Breast epithelium (tissue), 4 donors: ENCODE measurements at regions not wholly inside any gene's neighbourhood (a gene's known extent, or its start where the extent isn't known, plus 50 kb on each side); places are given as distances from the start of the nearest gene placed in this dataset.

Experiments used
- DNase-seq, 2 donors: peaks; one replicate each; pipeline ENCODE4 v3.0.0-alpha.2; 2019; ENCODE audit warnings: low spot score in 2 of 2
- H3K27ac ChIP-seq, 2 donors: fragments of 200-600 bp; sonication (generic) in 1 of 2; one replicate each; pipeline ENCODE4 v1.5.1; 2016 to 2019; ENCODE audit warnings: mild to moderate bottlenecking in 1 of 2
- H3K27me3 ChIP-seq, 2 donors: fragments of 200-600 bp; sonication (generic) in 1 of 2; one replicate each; pipeline versions ENCODE4 v1.5.1 to v1.6.0; 2017 to 2019; ENCODE audit warnings: control low read depth in 1 of 2, mild to moderate bottlenecking in 1 of 2
- H3K36me3 ChIP-seq: fragments of 200-600 bp; one replicate; pipeline ENCODE4 v1.5.1; 2019
- H3K4me1 ChIP-seq, 2 donors: fragments of 200-600 bp; sonication (generic); one replicate each; pipeline ENCODE4 v1.5.1; 2016 to 2019; ENCODE audit warnings: control low read depth in 1 of 2
- H3K4me3 ChIP-seq, 3 donors: fragments of 200-600 bp; sonication (generic); 1 replicate in 2 of 3; 2 replicates in 1 of 3; pipeline ENCODE4 v1.5.1; 2016 to 2019; ENCODE audit warnings: mild to moderate bottlenecking in 3 of 3, moderate library complexity in 2 of 3
- H3K9me3 ChIP-seq, 2 donors: fragments of 200-600 bp; sonication (generic) in 1 of 2; one replicate each; pipeline ENCODE4 v1.5.1; 2016 to 2019; ENCODE audit warnings: control low read depth in 1 of 2
- CTCF ChIP-seq, 3 donors: fragments of 450-650 bp; IDR thresholded peaks; one replicate each; pipeline ENCODE4 v1.5.1; 2016 to 2017; ENCODE audit warnings: antibody characterized with exemption in 3 of 3, mild to moderate bottlenecking in 3 of 3, moderate library complexity in 3 of 3
- POLR2A ChIP-seq: fragments of 450-650 bp; IDR thresholded peaks from one replicate; pipeline ENCODE4 v1.6.1; 2016; ENCODE audit warnings: antibody characterized with exemption, mild to moderate bottlenecking, moderate library complexity
- POLR2AphosphoS5 ChIP-seq, 3 donors: sonication (generic); formaldehyde crosslinking; IDR thresholded peaks; one replicate each; pipeline ENCODE4 v1.6.1; 2017; ENCODE audit warnings: antibody characterized with exemption in 3 of 3
- intact Hi-C: fragments of 100-400 bp; cut with DNase I; formaldehyde crosslinking; loops from one replicate; pipeline ENCODE4 v1.15.1; 2023; ENCODE audit warnings: low total_unique reads

DNA sequence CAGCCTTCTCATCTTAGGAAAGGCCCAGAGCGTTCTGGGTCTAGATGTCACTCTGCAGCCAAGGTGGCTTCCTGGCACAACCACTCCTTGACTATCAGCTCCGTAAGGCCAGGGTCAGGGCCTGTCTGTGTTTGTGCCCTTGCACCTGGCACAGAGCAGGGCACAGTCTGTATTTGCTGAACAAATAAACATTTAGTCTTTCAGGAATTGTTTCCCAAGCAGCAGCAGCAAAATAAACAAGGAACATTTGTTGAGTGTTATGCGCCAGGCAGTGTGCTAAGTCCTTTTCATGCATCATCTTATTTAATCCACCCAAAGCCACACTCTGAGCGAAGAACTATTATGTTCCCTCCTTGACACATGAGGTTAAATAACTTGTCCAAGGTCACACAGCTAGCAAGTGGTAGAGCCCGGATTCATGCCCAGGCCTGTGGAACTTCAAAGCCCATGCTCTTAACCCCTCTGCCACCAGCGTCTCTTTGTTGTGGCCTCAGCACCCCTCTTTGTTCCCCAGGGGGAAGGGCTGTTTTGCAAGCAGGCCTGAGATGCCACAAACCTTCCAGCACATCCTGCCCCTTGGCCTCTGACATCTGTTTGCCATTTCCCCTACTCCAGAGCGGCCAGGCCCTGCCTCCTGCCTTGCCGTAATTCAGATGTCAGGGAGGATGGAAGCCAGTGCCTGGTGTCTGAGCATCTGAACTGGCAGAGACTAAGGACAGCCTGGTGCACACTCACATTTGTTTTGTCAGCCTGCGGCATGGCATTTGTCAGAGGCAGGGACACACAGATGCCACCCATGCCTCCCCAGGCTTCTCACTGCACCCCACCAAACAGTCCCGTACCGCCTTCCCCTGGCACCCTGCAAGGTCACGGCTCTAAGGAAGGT, 325.8 kb upstream of the ZMIZ1 start:
- TF ChIP-seq POLR2A, result no peak
- peak in 2 of 3 donors; percentile 8 to 17 for TF ChIP-seq POLR2AphosphoS5 (IDR thresholded peaks at IDR 0.05)
- intact Hi-C loops, result no loop called here
- no peak for DNase-seq
- no peak overlapping the region for H3K4me3 ChIP-seq
- H3K27ac ChIP-seq, result no peak overlapping the region
- H3K27me3 ChIP-seq, result no peaks in the 10 kb centered on the region
- H3K4me1 ChIP-seq, result no peaks in the 10 kb centered on the region
- H3K36me3 ChIP-seq, result no peaks in the 10 kb centered on the region
- no peaks in the 10 kb centered on the region for H3K9me3 ChIP-seq

- no peak for DNase-seq
- H3K9me3 ChIP-seq, result no peaks in the 10 kb centered on the region
- H3K27me3 ChIP-seq, result no peaks in the 10 kb centered on the region
- intact Hi-C loops, result no loop called here
- H3K4me3 ChIP-seq, result no peak overlapping the region
- no peaks in the 10 kb centered on the region for H3K4me1 ChIP-seq
- no peak overlapping the region for H3K27ac ChIP-seq
- H3K36me3 ChIP-seq, result no peaks in the 10 kb centered on the region
- TF ChIP-seq POLR2AphosphoS5 (IDR thresholded peaks at IDR 0.05) (no peak), CTCF (IDR thresholded peaks at IDR 0.05) (no peak), POLR2A (no peak)
These were observed 324.7 kb upstream of the ZMIZ1 start for GRCh38 chr10:78744056-78744455.

- DNase-seq, result no peak
- no peaks in the 10 kb centered on the region for H3K27me3 ChIP-seq
- no peak overlapping the region for H3K4me3 ChIP-seq
- H3K9me3 ChIP-seq, result no peaks in the 10 kb centered on the region
- TF ChIP-seq POLR2AphosphoS5 (IDR thresholded peaks at IDR 0.05) (no peak), POLR2A (no peak), CTCF (IDR thresholded peaks at IDR 0.05) (no peak)
- intact Hi-C loops, result no loop called here
- no peak overlapping the region for H3K27ac ChIP-seq
- H3K36me3 ChIP-seq, result no peaks in the 10 kb centered on the region
- H3K4me1 ChIP-seq, result no peaks in the 10 kb centered on the region
These were observed 324.2 kb upstream of the ZMIZ1 start for GRCh38 chr10:78744491-78745090.

DNA sequence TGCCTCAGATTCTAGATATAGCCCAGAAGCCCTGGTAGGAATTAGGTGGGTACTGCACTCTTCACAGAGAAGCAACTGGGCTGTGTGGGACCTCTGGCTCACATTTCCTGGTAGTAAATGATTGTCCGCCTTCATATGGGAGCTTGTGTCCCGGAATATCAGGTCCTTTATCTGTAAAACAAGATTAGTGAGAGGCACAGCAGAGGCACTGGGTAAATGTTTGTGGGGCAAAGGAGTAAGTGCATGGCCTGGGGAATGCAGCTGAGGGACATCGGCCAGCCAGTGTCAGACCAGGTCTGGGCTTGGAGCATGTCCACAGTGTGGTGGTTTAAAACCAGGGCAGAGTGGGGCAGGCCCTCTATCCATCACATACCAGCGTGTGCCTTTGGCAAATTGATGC, 323.3 kb upstream of the ZMIZ1 start:
- TF ChIP-seq POLR2A (no peak), CTCF (IDR thresholded peaks at IDR 0.05) (no peak), POLR2AphosphoS5 (IDR thresholded peaks at IDR 0.05) (no peak)
- Histone ChIP-seq H3K4me1 (no peaks in the 10 kb centered on the region), H3K27ac (no peak overlapping the region), H3K27me3 (no peaks in the 10 kb centered on the region), H3K4me3 (no peak overlapping the region), H3K36me3 (no peaks in the 10 kb centered on the region), H3K9me3 (no peaks in the 10 kb centered on the region)
- DNase-seq, result no peak
- intact Hi-C loops, result no loop called here

GRCh38 chr10:78746155-78746763, 322.5 kb upstream of the ZMIZ1 start:
- intact Hi-C loops, result no loop called here
- TF ChIP-seq POLR2AphosphoS5 (IDR thresholded peaks at IDR 0.05), result no peak
- no peak for TF ChIP-seq CTCF (IDR thresholded peaks at IDR 0.05)
- TF ChIP-seq POLR2A, result no peak
- Histone ChIP-seq H3K27me3 (no peaks in the 10 kb centered on the region), H3K9me3 (no peaks in the 10 kb centered on the region), H3K36me3 (no peaks in the 10 kb centered on the region), H3K27ac (no peak overlapping the region), H3K4me3 (no peak overlapping the region), H3K4me1 (no peaks in the 10 kb centered on the region)
- DNase-seq, result no peak
